ENCODE measurements at regions not wholly inside any gene's neighbourhood (a gene's known extent, or its start where the extent isn't known, plus 50 kb on each side); places are given as distances from the start of the nearest gene placed in this dataset.

DNA sequence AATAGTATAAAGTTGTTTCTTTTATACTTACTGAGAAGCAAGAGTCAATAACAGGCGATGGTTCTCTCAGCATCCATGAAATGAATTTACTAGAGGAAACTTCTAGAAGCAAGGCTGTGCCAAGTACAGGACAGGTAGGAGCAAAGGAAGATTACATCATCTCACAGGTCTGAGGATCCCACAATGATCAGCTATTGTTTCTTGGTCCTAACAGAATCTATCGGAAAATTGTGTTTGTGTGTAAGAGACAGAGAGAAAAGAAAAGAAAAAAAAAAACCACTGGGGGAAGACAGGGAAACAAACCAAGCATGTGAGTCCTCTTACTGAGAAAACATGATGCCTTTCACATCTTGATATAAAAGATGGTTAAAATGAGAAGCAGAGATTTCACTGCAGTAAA is 535.0 kb upstream of the NRP1 start:
- TF ChIP-seq, protein P1, sequence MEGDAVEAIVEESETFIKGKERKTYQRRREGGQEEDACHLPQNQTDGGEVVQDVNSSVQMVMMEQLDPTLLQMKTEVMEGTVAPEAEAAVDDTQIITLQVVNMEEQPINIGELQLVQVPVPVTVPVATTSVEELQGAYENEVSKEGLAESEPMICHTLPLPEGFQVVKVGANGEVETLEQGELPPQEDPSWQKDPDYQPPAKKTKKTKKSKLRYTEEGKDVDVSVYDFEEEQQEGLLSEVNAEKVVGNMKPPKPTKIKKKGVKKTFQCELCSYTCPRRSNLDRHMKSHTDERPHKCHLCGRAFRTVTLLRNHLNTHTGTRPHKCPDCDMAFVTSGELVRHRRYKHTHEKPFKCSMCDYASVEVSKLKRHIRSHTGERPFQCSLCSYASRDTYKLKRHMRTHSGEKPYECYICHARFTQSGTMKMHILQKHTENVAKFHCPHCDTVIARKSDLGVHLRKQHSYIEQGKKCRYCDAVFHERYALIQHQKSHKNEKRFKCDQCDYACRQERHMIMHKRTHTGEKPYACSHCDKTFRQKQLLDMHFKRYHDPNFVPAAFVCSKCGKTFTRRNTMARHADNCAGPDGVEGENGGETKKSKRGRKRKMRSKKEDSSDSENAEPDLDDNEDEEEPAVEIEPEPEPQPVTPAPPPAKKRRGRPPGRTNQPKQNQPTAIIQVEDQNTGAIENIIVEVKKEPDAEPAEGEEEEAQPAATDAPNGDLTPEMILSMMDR (IDR thresholded peaks at IDR 0.05; ENCODE audit: borderline replicate concordance, extremely low read depth, low read length, poor library complexity, severe bottlenecking): no peak
- no peak for TF ChIP-seq EZH2 (IDR thresholded peaks at IDR 0.05; ENCODE audit: borderline replicate concordance, low read depth, low read length, severe bottlenecking)
